HepG2 (cell line): ENCODE measurements at regions not wholly inside any gene's neighbourhood (a gene's known extent, or its start where the extent isn't known, plus 50 kb on each side); places are given as distances from the start of the nearest gene placed in this dataset.

ENCODE experiments used
- ATAC-seq: fragments of 200-7000 bp; cut with Tn5 transposase; 3 replicates; pipeline ENCODE4 v1.9.1; 2020; ENCODE audit warnings: mild to moderate bottlenecking, moderate library complexity
- BruUV-seq: library from RNA; stranded (reverse); fragments of 400-500 nt; replicated peaks from 2 replicates; lab custom pipeline; 2021; lab: Mats Ljungman, UMichigan
- CTCF ChIA-PET: fragments of 300-600 bp; formaldehyde crosslinking; extraction: SDS; loops from one replicate; lab custom pipeline; 2021; ENCODE audit warnings: low total read pairs, inconsistent platforms, low intra/inter-chr PET ratio; lab: Yijun Ruan, JAX
- POLR2A ChIA-PET: fragments of 350-600 bp; sonication (Branson Sonifier 250); formaldehyde crosslinking; loops from one replicate; lab custom pipeline; 2020; ENCODE audit warnings: antibody characterized with exemption, inconsistent platforms; lab: Yijun Ruan, JAX
- DNase-seq: peaks from one replicate; pipeline ENCODE4 v3.0.0-alpha.2; 2015; ENCODE audit warnings: low spot score
- FAIRE-seq: peaks from 3 replicates; lab custom pipeline; 2011; peaks lifted over from hg19 to GRCh38; lab: Jason Lieb, UNC
- H2AFZ ChIP-seq: one replicate; pipeline ENCODE4 v1.6.1; 2011; ENCODE audit warnings: low read length, inconsistent platforms
- H3K27ac ChIP-seq: fragments of 300-600 bp; 3 replicates; pipeline ENCODE4 v1.8.0; 2011; ENCODE audit warnings: mixed run types, mild to moderate bottlenecking, mixed read lengths, low read length, inconsistent platforms; ENCODE audit not compliant: insufficient read depth; ENCODE audit errors: extremely low read length
- H3K27me3 ChIP-seq, 2 experiments: fragments of 200-600 bp in 1 of 2; 2 replicates in 1 of 2; 3 replicates in 1 of 2; pipeline versions ENCODE4 v1.6.0 to v1.8.0; 2011; ENCODE audit warnings: low read length in 2 of 2, mild to moderate bottlenecking in 2 of 2, moderate library complexity in 2 of 2, inconsistent platforms in 1 of 2; ENCODE audit not compliant: insufficient read depth in 2 of 2, control insufficient read depth in 1 of 2
- H3K36me3 ChIP-seq, 2 experiments: fragments of 200-600 bp in 1 of 2; replicated peaks in 1 of 2; 2 replicates in 1 of 2; 3 replicates in 1 of 2; pipeline versions ENCODE4 v1.5.1 to v1.8.0; 2011; ENCODE audit warnings: low read length in 2 of 2, inconsistent platforms in 1 of 2; ENCODE audit not compliant: insufficient read depth in 2 of 2, control insufficient read depth in 1 of 2
- H3K4me1 ChIP-seq: 2 replicates; pipeline ENCODE4 v1.5.1; 2012; ENCODE audit warnings: low read length, inconsistent platforms; ENCODE audit not compliant: insufficient read depth
- H3K4me2 ChIP-seq: 2 replicates; pipeline ENCODE4 v1.6.0; 2011; ENCODE audit warnings: low read depth, low read length, inconsistent platforms
- H3K4me3 ChIP-seq, 3 experiments: fragments of 200-600 bp in 1 of 3; sonication (generic), shearing (Covaris generic) in 1 of 3; replicated peaks in 1 of 3; 2 replicates each; pipeline ENCODE4 v1.5.1; 2011 to 2016; ENCODE audit warnings: low read length in 3 of 3, inconsistent platforms in 2 of 3, low read depth in 2 of 3, mild to moderate bottlenecking in 2 of 3, control low read depth in 1 of 3, mixed read lengths in 1 of 3; ENCODE audit not compliant: insufficient read depth in 1 of 3
- H3K79me2 ChIP-seq: one replicate; pipeline ENCODE4 v1.6.1; 2011; ENCODE audit warnings: low read length, inconsistent platforms; ENCODE audit not compliant: insufficient read depth
- H3K9ac ChIP-seq: 2 replicates; pipeline ENCODE4 v1.6.0; 2011; ENCODE audit warnings: mild to moderate bottlenecking, low read depth, low read length, inconsistent platforms; ENCODE audit not compliant: insufficient read depth
- H3K9me3 ChIP-seq: 2 replicates; pipeline ENCODE4 v1.5.1; 2012; ENCODE audit warnings: mild to moderate bottlenecking, low read length
- H4K20me1 ChIP-seq: 2 replicates; pipeline ENCODE4 v1.6.0; 2011; ENCODE audit warnings: inconsistent platforms, mild to moderate bottlenecking, low read length, moderate library complexity; ENCODE audit not compliant: insufficient read depth
- DNMT3B ChIP-seq: conservative IDR thresholded peaks from 2 replicates; pipeline ENCODE4 v1.6.1; 2016; ENCODE audit warnings: missing biosample characterization, control low read depth
- GABPA ChIP-seq, 2 experiments: IDR thresholded peaks; 2 replicates each; pipeline ENCODE4 v1.6.1; 2011 to 2016; ENCODE audit warnings: low read depth in 2 of 2, low read length in 1 of 2, missing biosample characterization in 1 of 2, missing genetic modification characterization in 1 of 2
- GATA4 ChIP-seq: sonication (generic); IDR thresholded peaks from 2 replicates; pipeline ENCODE4 v1.6.1; 2016; ENCODE audit warnings: antibody characterized with exemption, low read depth, borderline replicate concordance
- GATAD2A ChIP-seq: IDR thresholded peaks from 2 replicates; pipeline ENCODE4 v1.6.1; 2016
- MXI1 ChIP-seq: IDR thresholded peaks from 3 replicates; pipeline ENCODE4 v1.6.1; 2012; ENCODE audit warnings: low read depth, low read length, inconsistent platforms, borderline replicate concordance
- PLRG1 ChIP-seq: fragments of 450-650 bp; conservative IDR thresholded peaks from 2 replicates; pipeline ENCODE4 v1.6.1; 2016
- REL ChIP-seq: sonication (generic); formaldehyde crosslinking; conservative IDR thresholded peaks from 2 replicates; pipeline ENCODE4 v1.8.0; 2022; ENCODE audit warnings: mild to moderate bottlenecking, missing genetic modification reagents, moderate library complexity
- STAG1 ChIP-seq: sonication (generic); formaldehyde crosslinking; IDR thresholded peaks from 2 replicates; pipeline ENCODE4 v1.4.0; 2020; ENCODE audit warnings: missing genetic modification reagents
- SUZ12 ChIP-seq: fragments of 150-350 bp; IDR thresholded peaks from 2 replicates; pipeline ENCODE4 v1.6.1; 2014; ENCODE audit warnings: low read depth, low read length
- TFAP4 ChIP-seq: sonication (generic); IDR thresholded peaks from 2 replicates; pipeline ENCODE4 v1.6.1; 2016; ENCODE audit warnings: low read depth, borderline replicate concordance
- TMF1 ChIP-seq: sonication (generic); formaldehyde crosslinking; IDR thresholded peaks from 2 replicates; pipeline ENCODE4 v1.8.1; 2022; ENCODE audit warnings: low read depth, missing genetic modification reagents
- ZBTB25 ChIP-seq: IDR thresholded peaks from 2 replicates; pipeline ENCODE4 v1.6.1; 2018; ENCODE audit warnings: missing genetic modification reagents
- ZFP37 ChIP-seq: sonication (generic); formaldehyde crosslinking; IDR thresholded peaks from 2 replicates; pipeline ENCODE4 v1.4.0; 2020; ENCODE audit warnings: missing genetic modification reagents, borderline replicate concordance
- ZNF20 ChIP-seq: sonication (generic); formaldehyde crosslinking; IDR thresholded peaks from 2 replicates; pipeline ENCODE4 v1.4.0; 2020; ENCODE audit warnings: mild to moderate bottlenecking, moderate library complexity, missing genetic modification reagents
- ZNF569 ChIP-seq: sonication (generic); formaldehyde crosslinking; IDR thresholded peaks from 2 replicates; pipeline ENCODE4 v1.5.0; 2020; ENCODE audit warnings: mild to moderate bottlenecking, missing genetic modification reagents, moderate library complexity, borderline replicate concordance
- WGBS: methylation state at CpG from one replicate; pipeline ENCODE4 v1.1.6; 2017; ENCODE audit warnings: low lambda C conversion rate; 5-methylcytosine and 5-hydroxymethylcytosine counted together
- in situ Hi-C: cut with HindIII; loops from 2 replicates; pipeline ENCODE4 v1.10.0; 2017; ENCODE audit warnings: low pct_unique_long_range_greater_than_20kb; ENCODE audit not compliant: extremely low pct_ligation_motif_present
- intact Hi-C: fragments of 100-400 bp; cut with micrococcal nuclease; formaldehyde crosslinking; loops from one replicate; pipeline ENCODE4 v1.10.0; 2022; ENCODE audit not compliant: unreplicated experiment
- TF ChIP-seq, protein P1 (sequence below): IDR thresholded peaks from 2 replicates; pipeline ENCODE4 v1.6.1; 2016; ENCODE audit warnings: low read depth, control low read depth
- TF ChIP-seq, protein P2 (sequence below): sonication (generic); formaldehyde crosslinking; IDR thresholded peaks from 2 replicates; pipeline ENCODE4 v1.4.0; 2020; ENCODE audit warnings: mild to moderate bottlenecking, missing genetic modification reagents
- TF ChIP-seq, protein P3 (sequence below): sonication (generic); formaldehyde crosslinking; IDR thresholded peaks from 2 replicates; pipeline ENCODE4 v1.5.1; 2020; ENCODE audit warnings: missing genetic modification reagents, mild to moderate bottlenecking, borderline replicate concordance

- DNase-seq (no peak), ATAC-seq (no peak), FAIRE-seq (no peak)
- Histone ChIP-seq H3K9me3 (peaks cover 56% of the 10 kb centered on the region), H3K4me3 (no peak overlapping the region), H3K27ac (no peak overlapping the region), H4K20me1 (no peaks in the 10 kb centered on the region), H3K79me2 (no peaks in the 10 kb centered on the region), H3K4me2 (no peak overlapping the region), H3K27me3 (no peaks in the 10 kb centered on the region), H2AFZ (no peak overlapping the region), H3K9ac (no peak overlapping the region), H3K4me1 (no peaks in the 10 kb centered on the region), H3K36me3 (no peaks in the 10 kb centered on the region)
- ChIA-PET POLR2A (no interaction called here), CTCF (no interaction called here)
- no TSS peak for BruUV-seq
- intact Hi-C loops (loop anchor here (5.0 kb wide), 1 partner anchor 695 kb away; no protein-coding TSS in a partner anchor), in situ Hi-C loops (no loop called here)
- 3% methylated on average over 4 of the region's 4 CpGs for WGBS
- TF ChIP-seq GATAD2A (CRISPR knock-in tag) (no peak), SUZ12 (no peak), REL (CRISPR knock-in tag) (no peak), TMF1 (no peak), ZNF569 (CRISPR knock-in tag) (no peak), ZFP37 (CRISPR knock-in tag) (no peak), ZBTB25 (CRISPR knock-in tag) (no peak), DNMT3B (CRISPR knock-in tag) (no peak), PLRG1 (no peak), STAG1 (no peak), GATA4 (no peak), ZNF20 (CRISPR knock-in tag) (no peak), TFAP4 (no peak), GABPA (IDR thresholded peaks at IDR 0.05; ENCODE audit: low read depth, low read length) (no peak), GABPA (CRISPR knock-in tag; IDR thresholded peaks at IDR 0.05; ENCODE audit: low read depth) (no peak), MXI1 (no peak)
- TF ChIP-seq, protein P1, sequence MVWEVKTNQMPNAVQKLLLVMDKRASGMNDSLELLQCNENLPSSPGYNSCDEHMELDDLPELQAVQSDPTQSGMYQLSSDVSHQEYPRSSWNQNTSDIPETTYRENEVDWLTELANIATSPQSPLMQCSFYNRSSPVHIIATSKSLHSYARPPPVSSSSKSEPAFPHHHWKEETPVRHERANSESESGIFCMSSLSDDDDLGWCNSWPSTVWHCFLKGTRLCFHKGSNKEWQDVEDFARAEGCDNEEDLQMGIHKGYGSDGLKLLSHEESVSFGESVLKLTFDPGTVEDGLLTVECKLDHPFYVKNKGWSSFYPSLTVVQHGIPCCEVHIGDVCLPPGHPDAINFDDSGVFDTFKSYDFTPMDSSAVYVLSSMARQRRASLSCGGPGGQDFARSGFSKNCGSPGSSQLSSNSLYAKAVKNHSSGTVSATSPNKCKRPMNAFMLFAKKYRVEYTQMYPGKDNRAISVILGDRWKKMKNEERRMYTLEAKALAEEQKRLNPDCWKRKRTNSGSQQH (CRISPR knock-in tag), result no peak
- TF ChIP-seq, protein P2, sequence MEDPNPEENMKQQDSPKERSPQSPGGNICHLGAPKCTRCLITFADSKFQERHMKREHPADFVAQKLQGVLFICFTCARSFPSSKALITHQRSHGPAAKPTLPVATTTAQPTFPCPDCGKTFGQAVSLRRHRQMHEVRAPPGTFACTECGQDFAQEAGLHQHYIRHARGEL, result no peak
- TF ChIP-seq, protein P3, sequence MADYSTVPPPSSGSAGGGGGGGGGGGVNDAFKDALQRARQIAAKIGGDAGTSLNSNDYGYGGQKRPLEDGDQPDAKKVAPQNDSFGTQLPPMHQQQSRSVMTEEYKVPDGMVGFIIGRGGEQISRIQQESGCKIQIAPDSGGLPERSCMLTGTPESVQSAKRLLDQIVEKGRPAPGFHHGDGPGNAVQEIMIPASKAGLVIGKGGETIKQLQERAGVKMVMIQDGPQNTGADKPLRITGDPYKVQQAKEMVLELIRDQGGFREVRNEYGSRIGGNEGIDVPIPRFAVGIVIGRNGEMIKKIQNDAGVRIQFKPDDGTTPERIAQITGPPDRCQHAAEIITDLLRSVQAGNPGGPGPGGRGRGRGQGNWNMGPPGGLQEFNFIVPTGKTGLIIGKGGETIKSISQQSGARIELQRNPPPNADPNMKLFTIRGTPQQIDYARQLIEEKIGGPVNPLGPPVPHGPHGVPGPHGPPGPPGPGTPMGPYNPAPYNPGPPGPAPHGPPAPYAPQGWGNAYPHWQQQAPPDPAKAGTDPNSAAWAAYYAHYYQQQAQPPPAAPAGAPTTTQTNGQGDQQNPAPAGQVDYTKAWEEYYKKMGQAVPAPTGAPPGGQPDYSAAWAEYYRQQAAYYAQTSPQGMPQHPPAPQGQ (CRISPR knock-in tag), result no peak
Observed at GRCh38 chr4:28391877-28392276, 1531.2 kb downstream of the STIM2 start.
